Activated CD4-positive, alpha-beta T cell treated with anti-CD3 and anti-CD28 coated beads, Interleukin-2, amount 50 U/mL, for 24 hours (primary cell): ENCODE measurements at regions not wholly inside any gene's neighbourhood (a gene's known extent, or its start where the extent isn't known, plus 50 kb on each side); places are given as distances from the start of the nearest gene placed in this dataset.
"Not testable (repeated sequence)": the region's sequence is repeated elsewhere in the genome, so short reads cannot be mapped to it uniquely, and the experiment has no call there.

Experiments used
- DNase-seq, 2 donors: peaks; one replicate each; pipeline ENCODE4 v3.0.0-alpha.2; 2020; ENCODE audit warnings: low read depth in 1 of 2, low spot score in 1 of 2

- no peak for DNase-seq
These were observed 50.7 kb upstream of the VPREB1 start for GRCh38 chr22:22193923-22194322.

- DNase-seq = not testable (repeated sequence)
These were observed 51.1 kb upstream of the VPREB1 start for GRCh38 chr22:22193462-22193861.

GRCh38 chr22:22193006-22193405 is 51.6 kb upstream of the VPREB1 start:
- DNase-seq = not testable (repeated sequence)

GRCh38 chr22:22189796-22190195 is 54.8 kb upstream of the VPREB1 start:
- DNase-seq = not testable (repeated sequence)

DNA sequence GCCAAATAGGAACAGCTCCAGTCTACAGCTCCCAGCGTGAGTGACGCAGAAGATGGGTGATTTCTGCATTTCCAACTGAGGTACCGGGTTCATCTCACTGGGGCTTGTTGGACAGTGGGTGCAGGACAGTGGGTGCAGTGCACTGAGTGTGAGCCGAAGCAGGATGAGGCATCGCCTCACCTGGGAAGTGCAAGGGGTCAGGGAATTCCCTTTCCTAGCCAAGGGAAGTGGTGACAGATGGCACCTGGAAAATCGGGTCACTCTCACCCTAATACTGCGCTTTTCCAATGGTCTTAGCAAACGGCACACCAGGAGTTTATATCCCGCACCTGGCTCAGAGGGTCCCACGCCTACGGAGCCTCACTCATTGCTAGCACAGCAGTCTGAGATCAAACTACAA is 56.7 kb upstream of the VPREB1 start:
- not testable (repeated sequence) for DNase-seq

DNA sequence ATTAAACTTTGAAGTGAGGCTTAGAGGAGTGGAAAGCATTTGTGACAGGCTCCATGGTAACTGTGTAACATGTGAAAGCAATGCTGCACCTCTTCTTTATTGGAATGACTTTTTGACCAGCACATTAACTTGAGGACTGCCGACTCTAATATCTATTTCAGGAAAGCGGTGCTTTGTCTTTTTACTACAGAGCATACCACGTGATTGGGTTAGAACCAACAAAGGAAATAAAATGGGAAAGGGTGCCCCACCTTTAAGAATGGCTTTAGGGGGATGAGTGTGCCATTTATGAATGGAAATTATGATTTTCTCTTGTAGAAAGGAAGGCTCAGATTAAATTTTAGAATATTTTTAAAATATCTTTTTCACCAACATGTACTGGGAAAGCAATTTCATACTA is 57.3 kb upstream of the VPREB1 start:
- no peak for DNase-seq

DNA sequence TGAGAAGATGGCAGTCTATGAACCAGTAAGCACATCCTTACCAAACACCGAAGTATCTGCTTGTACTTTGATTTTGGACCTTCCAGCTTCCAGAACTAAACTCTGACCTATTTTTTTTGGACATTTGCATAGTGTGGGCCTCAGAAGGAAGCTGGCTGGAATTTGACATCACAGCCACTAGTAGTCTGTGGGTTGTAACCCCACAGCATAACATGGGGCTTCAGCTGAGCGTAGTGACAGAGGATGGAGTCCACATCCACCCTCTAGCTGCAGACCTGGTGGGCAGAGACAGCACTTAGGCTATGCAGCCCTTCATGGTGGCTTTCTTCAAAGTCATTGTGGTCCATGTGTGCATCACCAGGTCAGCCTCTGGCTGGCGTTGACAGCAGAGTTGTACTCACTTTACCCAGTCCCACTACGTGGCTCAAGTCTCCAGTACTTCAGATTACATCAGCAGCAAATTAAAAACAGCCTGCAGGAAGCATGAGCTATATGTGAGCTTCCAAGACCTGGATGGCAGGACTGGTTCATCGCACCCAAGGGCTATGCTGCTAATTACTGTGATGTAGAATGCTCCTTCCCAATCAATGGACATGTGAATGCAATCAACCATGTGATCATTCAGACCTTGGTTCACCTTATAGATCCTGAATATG is 58.6 kb upstream of the VPREB1 start:
- DNase-seq = no peak

GRCh38 chr22:22185217-22185616 is 59.4 kb upstream of the VPREB1 start:
- DNase-seq = no peak

DNA sequence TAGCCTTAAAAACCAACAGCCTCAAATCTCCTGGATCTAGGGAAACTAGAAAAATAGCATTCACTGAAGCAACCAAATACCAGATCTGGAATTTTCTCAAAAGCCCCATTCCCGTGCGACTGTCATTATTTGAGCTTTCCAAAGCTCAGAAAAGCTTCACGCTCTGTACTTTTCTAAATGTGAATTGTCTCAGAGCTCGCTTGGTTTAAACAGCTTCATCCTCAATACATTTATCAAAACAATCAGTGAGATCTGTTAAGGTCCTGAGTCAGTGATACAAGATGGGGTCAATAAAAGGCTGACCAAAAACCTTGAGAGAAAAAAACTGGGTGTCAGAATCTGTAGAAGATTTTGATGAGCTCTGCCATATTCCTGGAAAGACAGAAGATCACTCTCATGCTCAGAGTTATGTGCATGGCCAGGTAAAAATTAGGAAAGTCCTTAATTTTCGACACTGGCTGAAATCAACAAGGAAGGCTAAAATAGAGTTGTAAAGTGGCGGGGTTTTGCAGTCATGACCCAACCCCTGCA is 60.2 kb upstream of the VPREB1 start:
- no peak for DNase-seq

DNA sequence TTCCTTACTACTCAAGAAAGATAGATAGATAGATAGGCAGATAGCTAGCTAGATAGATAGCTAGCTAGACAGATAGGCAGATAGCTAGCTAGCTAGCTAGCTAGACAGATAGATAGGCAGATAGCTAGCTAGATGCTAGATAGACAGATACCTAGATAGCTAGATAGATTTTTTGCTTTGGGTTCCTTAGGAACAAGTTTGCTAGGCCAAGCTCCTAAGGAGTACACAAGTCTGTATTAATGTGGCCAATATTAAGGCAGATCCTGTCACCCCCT is 61.7 kb upstream of the VPREB1 start:
- DNase-seq = no peak

- DNase-seq = no peak
These were observed 62.2 kb upstream of the VPREB1 start for GRCh38 chr22:22182218-22182989.

DNA sequence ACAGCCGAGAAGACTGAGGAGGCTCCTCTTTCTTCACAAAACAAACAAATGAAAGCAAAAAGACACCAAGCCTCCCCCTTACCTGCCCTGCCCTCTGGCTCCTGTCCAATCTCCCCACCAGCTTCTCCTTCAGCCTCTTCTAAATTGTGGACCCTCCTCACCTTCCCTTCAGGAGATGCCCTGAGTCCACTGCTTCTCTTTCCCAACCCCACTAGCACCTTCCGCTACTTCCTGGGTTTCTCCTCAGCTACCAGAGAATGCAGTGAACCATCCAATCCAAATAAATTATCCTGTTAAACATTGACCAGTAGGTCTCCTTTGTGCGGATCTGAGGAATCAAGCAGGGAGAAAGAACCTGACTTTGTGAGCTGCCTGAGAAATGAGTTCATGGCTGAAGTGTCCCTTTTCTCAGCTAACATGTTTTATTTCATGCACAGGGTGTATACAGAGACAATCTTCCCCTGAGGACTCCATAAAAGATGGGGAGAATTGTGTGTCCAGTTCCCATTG is 63.2 kb upstream of the VPREB1 start:
- no peak for DNase-seq

DNA sequence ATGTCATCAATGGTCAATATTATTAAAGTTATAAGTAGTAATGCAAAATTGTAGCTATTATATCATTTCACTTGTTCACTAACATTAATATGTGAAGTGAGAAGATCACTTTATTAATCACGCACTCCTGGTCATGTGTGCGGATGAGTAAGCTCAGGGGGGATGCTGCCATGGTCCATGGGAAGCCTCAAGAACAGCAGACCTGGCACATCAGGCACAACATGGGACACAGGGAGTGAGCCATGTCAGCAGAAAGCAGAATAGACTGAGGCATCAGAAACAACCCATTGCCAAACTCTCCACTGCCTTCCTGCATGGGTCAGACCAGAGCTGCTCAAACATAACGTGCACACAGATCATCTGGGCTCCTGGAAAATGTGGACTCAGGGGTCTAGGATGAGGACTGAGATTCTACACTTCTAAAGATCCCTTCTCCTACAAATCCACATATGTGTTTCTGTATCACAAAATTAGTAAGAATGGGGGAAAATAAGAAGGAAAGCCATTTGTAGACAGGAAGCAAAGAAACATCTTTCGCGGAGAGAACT is 63.8 kb upstream of the VPREB1 start:
- no peak for DNase-seq

- no peak for DNase-seq
These were observed 64.7 kb upstream of the VPREB1 start for GRCh38 chr22:22179858-22180257.

- no peak for DNase-seq
These were observed 65.6 kb upstream of the VPREB1 start for GRCh38 chr22:22178992-22179391.

GRCh38 chr22:22178355-22178965 is 66.1 kb upstream of the VPREB1 start:
- DNase-seq = no peak

DNA sequence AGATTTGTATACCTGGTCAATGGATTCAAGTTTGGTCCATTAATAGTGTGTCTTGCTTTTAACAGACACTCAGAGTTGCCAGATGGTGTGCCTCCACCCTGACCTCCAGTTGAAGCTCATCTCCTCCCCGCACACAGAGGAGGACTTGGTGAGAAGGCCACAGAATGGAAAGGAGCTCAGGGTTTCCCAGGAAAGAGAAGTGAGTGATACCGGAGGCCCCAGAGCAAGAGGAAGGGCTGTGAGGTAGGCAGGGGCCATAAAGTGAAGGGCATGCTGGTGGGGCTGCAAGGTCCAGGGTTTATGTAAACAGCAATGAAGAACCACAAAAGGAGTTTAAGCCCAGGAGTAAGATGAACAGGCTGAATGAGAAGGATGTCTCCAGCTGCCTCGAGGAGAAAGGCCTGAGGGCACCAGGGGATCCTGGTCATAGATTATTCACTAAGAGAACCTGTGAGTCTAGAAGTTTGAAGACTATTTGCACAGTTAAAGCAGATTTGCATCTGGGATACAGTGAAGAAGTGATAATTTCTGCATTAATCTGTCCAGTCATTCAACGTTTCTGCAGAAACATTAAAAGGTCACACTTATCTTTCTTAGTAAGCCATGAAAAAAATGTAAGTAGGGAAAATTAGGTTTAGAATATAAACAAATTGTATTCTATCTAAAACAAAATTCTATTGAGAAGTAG is 67.5 kb upstream of the VPREB1 start:
- DNase-seq = no peak

DNA sequence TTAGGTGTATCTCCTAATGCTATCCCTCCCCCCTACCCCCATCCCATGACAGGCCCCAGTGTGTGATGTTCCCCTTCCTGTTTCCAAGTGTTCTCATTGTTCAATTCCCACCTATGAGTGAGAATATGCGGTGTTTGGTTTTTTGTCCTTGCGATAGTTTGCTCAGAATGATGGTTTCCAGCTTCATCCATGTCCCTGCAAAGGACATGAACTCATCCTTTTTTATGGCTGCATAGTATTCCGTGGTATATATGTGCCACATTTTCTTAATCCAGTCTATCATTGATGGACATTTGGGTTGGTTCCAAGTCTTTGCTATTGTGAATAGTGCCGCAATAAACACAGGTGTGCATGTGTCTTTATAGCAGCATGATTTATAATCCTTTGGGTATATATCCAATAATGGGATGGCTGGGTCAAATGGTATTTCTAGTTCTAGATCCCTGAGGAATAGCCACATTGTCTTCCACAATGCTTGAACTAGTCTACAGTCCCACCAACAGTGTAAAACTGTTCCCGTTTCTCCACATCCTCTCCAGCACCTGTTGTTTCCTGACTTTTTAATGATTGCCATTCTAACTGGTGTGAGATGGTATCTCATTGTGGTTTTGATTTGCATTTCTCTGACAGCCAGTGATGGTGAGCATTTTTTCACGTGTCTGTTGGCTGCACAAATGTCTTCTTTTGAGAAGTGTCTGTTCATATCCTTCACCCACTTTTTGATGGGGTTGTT is 71.5 kb upstream of the VPREB1 start:
- DNase-seq = not testable (repeated sequence)

DNA sequence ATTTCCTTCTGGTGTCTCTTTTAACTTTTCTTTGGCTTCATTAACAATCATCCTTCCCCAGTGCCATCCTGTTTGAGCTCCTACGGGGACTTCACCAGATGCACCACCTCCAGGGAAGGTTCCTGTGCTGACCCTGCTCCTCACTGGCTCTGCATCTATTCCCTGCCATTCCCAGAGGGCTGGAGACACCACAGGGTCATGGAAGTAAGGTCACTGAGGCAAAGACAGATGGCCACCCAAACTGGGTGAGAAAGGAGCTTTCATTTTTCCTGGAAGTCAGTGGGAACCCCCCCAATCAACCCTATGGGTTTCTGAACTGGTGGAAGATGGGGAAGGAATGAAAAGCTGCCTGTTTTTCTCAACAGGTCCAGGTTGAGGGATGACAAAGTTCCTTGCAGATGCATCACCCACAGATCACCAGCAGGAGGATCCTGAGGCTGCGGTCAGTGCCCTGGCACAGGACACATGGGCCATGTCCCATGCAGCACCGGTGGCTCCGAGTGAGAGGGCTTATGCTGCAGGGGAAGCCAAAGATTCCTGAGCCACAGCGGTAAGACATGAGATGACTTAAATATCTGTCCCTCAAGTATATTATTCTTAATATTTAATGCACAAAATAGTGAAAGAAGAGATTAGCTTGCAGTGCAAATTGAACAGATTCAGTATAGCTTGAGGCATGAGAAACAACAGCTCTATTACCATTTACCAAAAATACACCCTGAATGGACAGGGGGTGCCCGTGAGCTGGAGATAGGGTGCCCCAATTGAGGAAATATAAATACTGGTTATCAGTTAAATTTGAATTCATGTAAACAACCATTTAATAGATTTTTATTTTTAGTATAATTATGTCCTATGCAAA is 73.0 kb upstream of the VPREB1 start:
- no peak for DNase-seq

GRCh38 chr22:22169923-22170322 is 74.7 kb upstream of the VPREB1 start:
- DNase-seq = no peak
